ENCODE measurements at regions not wholly inside any gene's neighbourhood (a gene's known extent, or its start where the extent isn't known, plus 50 kb on each side); places are given as distances from the start of the nearest gene placed in this dataset.

- TF ChIP-seq CTCF (IDR thresholded peaks at IDR 0.05; ENCODE audit: insufficient read depth, low read length, poor library complexity, severe bottlenecking) (no peak), EZH2phosphoT487 (conservative IDR thresholded peaks at IDR 0.05; ENCODE audit: low read length) (no peak)
Measured at GRCh38 chr1:232878086-232878485, 72.3 kb upstream of the NTPCR start.
